ENCODE measurements at regions not wholly inside any gene's neighbourhood (a gene's known extent, or its start where the extent isn't known, plus 50 kb on each side); places are given as distances from the start of the nearest gene placed in this dataset.

- FAIRE-seq: peak; percentile 76
- dilution Hi-C loops (cut with MboI; ENCODE audit: extremely low pct_ligation_motif_present, low sequenced_read_pairs): no loop called here
- Histone ChIP-seq H2AFZ (ENCODE audit: low read depth, low read length) (no peak overlapping the region), H3K4me2 (ENCODE audit: insufficient read depth, low read length) (no peak overlapping the region), H3K9me1 (replicated peaks; ENCODE audit: control insufficient read depth, extremely low read depth, insufficient read depth, low read length) (no peaks in the 10 kb centered on the region), H3K27ac (ENCODE audit: insufficient read depth, low read depth, low read length) (no peak overlapping the region), H4K20me1 (replicated peaks; ENCODE audit: control insufficient read depth, extremely low read depth, insufficient read depth, low read length) (no peaks in the 10 kb centered on the region), H3K4me1 (ENCODE audit: control insufficient read depth, extremely low read depth, insufficient read depth, low read length) (peaks cover 3% of the 10 kb centered on the region), H3K36me3 (ENCODE audit: control insufficient read depth in 2 of 2, extremely low read depth in 1 of 2, insufficient read depth in 2 of 2, low read length in 2 of 2) (no peaks in the 10 kb centered on the region), H3K9ac (replicated peaks; ENCODE audit: extremely low read depth, insufficient read depth, low read length) (no peak overlapping the region), H3K9me3 (replicated peaks; ENCODE audit: control insufficient read depth, insufficient read depth, low read length) (no peaks in the 10 kb centered on the region), H3K27me3 (ENCODE audit: control insufficient read depth in 2 of 2, insufficient read depth in 2 of 2, low read length in 2 of 2) (no peaks in the 10 kb centered on the region), H3K4me3 (replicated peaks in 1 of 3; ENCODE audit: insufficient read depth in 1 of 3, low read depth in 1 of 3, low read length in 3 of 3) (no peak overlapping the region), H3K79me2 (ENCODE audit: control insufficient read depth, insufficient read depth, low read length) (no peaks in the 10 kb centered on the region)
- intact Hi-C loops (cut with micrococcal nuclease): no loop called here
- TF ChIP-seq FOS (IDR thresholded peaks at IDR 0.05; ENCODE audit: borderline replicate concordance, insufficient read depth, low read length) (peak; percentile 46), JUN (IDR thresholded peaks at IDR 0.05; ENCODE audit: borderline replicate concordance, insufficient read depth, insufficient read length, low read depth) (peak; percentile 50), GATA2 (IDR thresholded peaks at IDR 0.05; ENCODE audit: insufficient read depth, insufficient read length, low read depth, low read length) (peak; percentile 36)
- TF ChIP-seq, protein P1, sequence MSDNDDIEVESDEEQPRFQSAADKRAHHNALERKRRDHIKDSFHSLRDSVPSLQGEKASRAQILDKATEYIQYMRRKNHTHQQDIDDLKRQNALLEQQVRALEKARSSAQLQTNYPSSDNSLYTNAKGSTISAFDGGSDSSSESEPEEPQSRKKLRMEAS (IDR thresholded peaks at IDR 0.05; ENCODE audit: insufficient read depth, insufficient read length): no peak
- no TSS peak for BruUV-seq (replicated peaks)
- ChIA-PET CTCF (no interaction called here), POLR2A (no interaction called here)
- peak; percentile 58 for DNase-seq (ENCODE audit: low read depth, low spot score)
Observed at GRCh38 chr21:39088831-39089380, 94.3 kb downstream of the PSMG1 start.

GRCh38 chr21:39088031-39088370 lies 95.2 kb downstream of the PSMG1 start:
- no peak overlapping the region for H3K4me2 ChIP-seq (ENCODE audit: insufficient read depth, low read length)
- intact Hi-C loops (cut with micrococcal nuclease): no loop called here
- no peaks in the 10 kb centered on the region for H3K36me3 ChIP-seq (ENCODE audit: control insufficient read depth in 2 of 2, extremely low read depth in 1 of 2, insufficient read depth in 2 of 2, low read length in 2 of 2)
- TF ChIP-seq CTCF (IDR thresholded peaks at IDR 0.05; ENCODE audit: extremely low read depth in 1 of 2, insufficient read depth in 1 of 2, low read depth in 1 of 2, low read length in 2 of 2): no peak
- no peaks in the 10 kb centered on the region for H3K79me2 ChIP-seq (ENCODE audit: control insufficient read depth, insufficient read depth, low read length)
- peaks cover 0 to under 1% of the 10 kb centered on the region in 2 experiments for H3K27me3 ChIP-seq (ENCODE audit: control insufficient read depth in 2 of 2, insufficient read depth in 2 of 2, low read length in 2 of 2)
- H3K9ac ChIP-seq (replicated peaks; ENCODE audit: extremely low read depth, insufficient read depth, low read length): no peak overlapping the region
- H2AFZ ChIP-seq (ENCODE audit: low read depth, low read length): no peak overlapping the region
- peaks cover 3% of the 10 kb centered on the region for H3K4me1 ChIP-seq (ENCODE audit: control insufficient read depth, extremely low read depth, insufficient read depth, low read length)
- no peak overlapping the region for H3K4me3 ChIP-seq (replicated peaks in 1 of 3; ENCODE audit: insufficient read depth in 1 of 3, low read depth in 1 of 3, low read length in 3 of 3)
- no peak for DNase-seq (ENCODE audit: low read depth, low spot score)
- no TSS peak for BruUV-seq (replicated peaks)
- H4K20me1 ChIP-seq (replicated peaks; ENCODE audit: control insufficient read depth, extremely low read depth, insufficient read depth, low read length): no peaks in the 10 kb centered on the region
- no peaks in the 10 kb centered on the region for H3K9me1 ChIP-seq (replicated peaks; ENCODE audit: control insufficient read depth, extremely low read depth, insufficient read depth, low read length)
- no peak for FAIRE-seq
- no peak overlapping the region for H3K27ac ChIP-seq (ENCODE audit: insufficient read depth, low read depth, low read length)
- ChIA-PET CTCF (interaction anchor here (1.2 kb wide), 1 partner anchor 17 kb away, joined by 3 read pairs; no protein-coding TSS in a partner anchor), POLR2A (no interaction called here)
- no peaks in the 10 kb centered on the region for H3K9me3 ChIP-seq (replicated peaks; ENCODE audit: control insufficient read depth, insufficient read depth, low read length)
- dilution Hi-C loops (cut with MboI; ENCODE audit: extremely low pct_ligation_motif_present, low sequenced_read_pairs): no loop called here

Measured in endothelial cell of umbilical vein (primary cell).